ENCODE measurements at regions not wholly inside any gene's neighbourhood (a gene's known extent, or its start where the extent isn't known, plus 50 kb on each side); places are given as distances from the start of the nearest gene placed in this dataset.
A peak's percentile ranks its signal among the peaks of the same experiment; 100 is the strongest.

DNA sequence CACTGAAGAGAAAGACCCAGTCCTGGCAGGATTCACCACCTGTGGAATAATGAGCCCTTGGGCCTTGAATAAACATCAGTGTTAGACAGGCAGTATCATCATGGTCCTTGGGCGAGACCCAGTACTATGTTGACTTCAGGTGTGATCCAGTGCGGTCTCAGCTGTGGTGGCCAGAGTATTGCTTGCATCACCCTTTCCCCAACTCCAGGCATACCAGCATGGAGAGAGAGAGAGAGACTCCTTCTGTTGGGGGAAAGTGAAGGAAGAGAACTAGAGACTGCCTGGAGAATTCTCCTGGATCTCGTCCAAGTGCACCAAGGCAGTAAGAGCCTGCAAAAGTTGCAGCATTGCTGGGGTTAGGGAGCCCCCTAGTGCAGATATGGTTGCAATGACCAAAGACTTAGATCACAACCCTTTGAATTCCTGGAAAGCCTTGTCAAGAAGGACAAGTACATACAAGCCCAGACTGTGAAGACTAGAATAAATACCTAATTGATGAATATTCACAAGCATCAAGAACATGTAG lies 61.1 kb upstream of the VAMP7 start:
- H3K4me1 ChIP-seq (replicated peaks in 1 of 2; ENCODE audit: control insufficient read depth in 2 of 2, insufficient read depth in 2 of 2, low read length in 2 of 2): no peaks in the 10 kb centered on the region
- H3K4me3 ChIP-seq: no peak overlapping the region
- H3K36me3 ChIP-seq (ENCODE audit: control insufficient read depth, insufficient read depth, low read length): no peaks in the 10 kb centered on the region
- no peaks in the 10 kb centered on the region for H3K27me3 ChIP-seq (ENCODE audit: control insufficient read depth in 2 of 2, insufficient read depth in 2 of 2, low read length in 2 of 2)
- ChIA-PET CTCF (ENCODE audit: low intra/inter-chr PET ratio) (no interaction called here), POLR2A (no interaction called here)
- 56% methylated on average over 3 of the region's 3 CpGs for WGBS (ENCODE audit: insufficient coverage, low coverage, missing lambda C conversion rate)
- no peaks in the 10 kb centered on the region for H3K79me2 ChIP-seq (ENCODE audit: control insufficient read depth, insufficient read depth, low read length)
- H4K20me1 ChIP-seq (replicated peaks; ENCODE audit: control insufficient read depth, insufficient read depth, low read length): no peaks in the 10 kb centered on the region
- intact Hi-C loops (cut with micrococcal nuclease) (loop anchor here (2.0 to 5.0 kb wide), 3 partner anchors 285 to 903 kb away; no protein-coding TSS in a partner anchor), in situ Hi-C loops (cut with MboI) (loop anchor here (5.0 kb wide), 1 partner anchor 838 kb away; no protein-coding TSS in a partner anchor)
- no peaks in the 10 kb centered on the region for H3K9me1 ChIP-seq (ENCODE audit: control insufficient read depth, insufficient read depth, low read length)
- no peak overlapping the region for H3K9ac ChIP-seq (ENCODE audit: insufficient read depth in 1 of 2, low read depth in 2 of 2, low read length in 2 of 2)
- no peak overlapping the region for H2AFZ ChIP-seq (ENCODE audit: low read depth, low read length)
- H3K27ac ChIP-seq (ENCODE audit: extremely low read depth, low read depth, low read length): no peak overlapping the region
- no TSS peak for BruUV-seq (replicated peaks)
- ATAC-seq (peak; percentile 86), FAIRE-seq (peak; percentile 87), DNase-seq (ENCODE audit: extremely low read depth in 1 of 4, low spot score in 3 of 4) (peak; percentile 28 to 80 (median 44))
- H3K9me3 ChIP-seq (replicated peaks; ENCODE audit: control insufficient read depth, insufficient read depth, low read depth, low read length): no peaks in the 10 kb centered on the region
- H3K4me2 ChIP-seq (ENCODE audit: insufficient read depth, low read length): no peak overlapping the region
- TF ChIP-seq, protein P1, sequence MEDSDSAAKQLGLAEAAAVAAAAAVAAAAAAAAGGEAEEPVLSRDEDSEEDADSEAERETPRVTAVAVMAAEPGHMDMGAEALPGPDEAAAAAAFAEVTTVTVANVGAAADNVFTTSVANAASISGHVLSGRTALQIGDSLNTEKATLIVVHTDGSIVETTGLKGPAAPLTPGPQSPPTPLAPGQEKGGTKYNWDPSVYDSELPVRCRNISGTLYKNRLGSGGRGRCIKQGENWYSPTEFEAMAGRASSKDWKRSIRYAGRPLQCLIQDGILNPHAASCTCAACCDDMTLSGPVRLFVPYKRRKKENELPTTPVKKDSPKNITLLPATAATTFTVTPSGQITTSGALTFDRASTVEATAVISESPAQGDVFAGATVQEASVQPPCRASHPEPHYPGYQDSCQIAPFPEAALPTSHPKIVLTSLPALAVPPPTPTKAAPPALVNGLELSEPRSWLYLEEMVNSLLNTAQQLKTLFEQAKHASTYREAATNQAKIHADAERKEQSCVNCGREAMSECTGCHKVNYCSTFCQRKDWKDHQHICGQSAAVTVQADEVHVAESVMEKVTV (CRISPR knock-in tag; IDR thresholded peaks at IDR 0.05): peak; percentile 78
- no peak for TF ChIP-seq ZBTB8A (IDR thresholded peaks at IDR 0.05; ENCODE audit: partially characterized antibody)
- TF ChIP-seq TSC22D4 (tag; IDR thresholded peaks at IDR 0.05): no peak
- TF ChIP-seq CREB1 (IDR thresholded peaks at IDR 0.05): no peak
- no peak for TF ChIP-seq CREB1 (CRISPR knock-in tag; IDR thresholded peaks at IDR 0.05)
- no peak for TF ChIP-seq HNRNPLL (IDR thresholded peaks at IDR 0.05; ENCODE audit: low read depth, low read length, poor library complexity, severe bottlenecking)
- TF ChIP-seq NFE2L1 (tag; IDR thresholded peaks at IDR 0.05; ENCODE audit: borderline replicate concordance, low read depth): no peak
- TF ChIP-seq ZNF551 (CRISPR knock-in tag; IDR thresholded peaks at IDR 0.05): no peak
- TF ChIP-seq, protein P2, sequence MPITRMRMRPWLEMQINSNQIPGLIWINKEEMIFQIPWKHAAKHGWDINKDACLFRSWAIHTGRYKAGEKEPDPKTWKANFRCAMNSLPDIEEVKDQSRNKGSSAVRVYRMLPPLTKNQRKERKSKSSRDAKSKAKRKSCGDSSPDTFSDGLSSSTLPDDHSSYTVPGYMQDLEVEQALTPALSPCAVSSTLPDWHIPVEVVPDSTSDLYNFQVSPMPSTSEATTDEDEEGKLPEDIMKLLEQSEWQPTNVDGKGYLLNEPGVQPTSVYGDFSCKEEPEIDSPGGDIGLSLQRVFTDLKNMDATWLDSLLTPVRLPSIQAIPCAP (CRISPR knock-in tag; IDR thresholded peaks at IDR 0.05; ENCODE audit: borderline replicate concordance): no peak
- TF ChIP-seq FOXM1 (IDR thresholded peaks at IDR 0.05; ENCODE audit: low read depth): no peak
- TF ChIP-seq FOXM1 (CRISPR knock-in tag; IDR thresholded peaks at IDR 0.05; ENCODE audit: low read depth): no peak
- TF ChIP-seq, protein P3, sequence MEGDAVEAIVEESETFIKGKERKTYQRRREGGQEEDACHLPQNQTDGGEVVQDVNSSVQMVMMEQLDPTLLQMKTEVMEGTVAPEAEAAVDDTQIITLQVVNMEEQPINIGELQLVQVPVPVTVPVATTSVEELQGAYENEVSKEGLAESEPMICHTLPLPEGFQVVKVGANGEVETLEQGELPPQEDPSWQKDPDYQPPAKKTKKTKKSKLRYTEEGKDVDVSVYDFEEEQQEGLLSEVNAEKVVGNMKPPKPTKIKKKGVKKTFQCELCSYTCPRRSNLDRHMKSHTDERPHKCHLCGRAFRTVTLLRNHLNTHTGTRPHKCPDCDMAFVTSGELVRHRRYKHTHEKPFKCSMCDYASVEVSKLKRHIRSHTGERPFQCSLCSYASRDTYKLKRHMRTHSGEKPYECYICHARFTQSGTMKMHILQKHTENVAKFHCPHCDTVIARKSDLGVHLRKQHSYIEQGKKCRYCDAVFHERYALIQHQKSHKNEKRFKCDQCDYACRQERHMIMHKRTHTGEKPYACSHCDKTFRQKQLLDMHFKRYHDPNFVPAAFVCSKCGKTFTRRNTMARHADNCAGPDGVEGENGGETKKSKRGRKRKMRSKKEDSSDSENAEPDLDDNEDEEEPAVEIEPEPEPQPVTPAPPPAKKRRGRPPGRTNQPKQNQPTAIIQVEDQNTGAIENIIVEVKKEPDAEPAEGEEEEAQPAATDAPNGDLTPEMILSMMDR (IDR thresholded peaks at IDR 0.05 in 2 of 3, conservative IDR thresholded peaks at IDR 0.05 in 1 of 3; ENCODE audit: insufficient read depth in 2 of 3, low read depth in 1 of 3, low read length in 3 of 3): peak; percentile 71 to 83 (median 77)
- TF ChIP-seq ZNF24 (IDR thresholded peaks at IDR 0.05): peak; percentile 14; the same call in 1 of the 2 replicates
- TF ChIP-seq RAD21 (CRISPR knock-in tag; conservative IDR thresholded peaks at IDR 0.05 in 1 of 2, IDR thresholded peaks at IDR 0.05 in 1 of 2): peak; percentile 83 to 92
- no peak for TF ChIP-seq POLR3G (IDR thresholded peaks at IDR 0.05; ENCODE audit: extremely low read depth, insufficient read length, insufficient replicate concordance)
- peak; percentile 46; the same call in 1 of the 2 replicates for TF ChIP-seq CC2D1A (IDR thresholded peaks at IDR 0.05)
- TF ChIP-seq TBP (optimal IDR thresholded peaks at IDR 0.05; ENCODE audit: low read depth, low read length): no peak
- TF ChIP-seq KLF6 (CRISPR knock-in tag; IDR thresholded peaks at IDR 0.05; ENCODE audit: borderline replicate concordance): no peak
- TF ChIP-seq STAG1 (CRISPR knock-in tag; IDR thresholded peaks at IDR 0.05; ENCODE audit: borderline replicate concordance): peak; percentile 59; the same call in 1 of the 2 replicates
